Cardiac septum (tissue), 1 donor: ENCODE measurements at regions not wholly inside any gene's neighbourhood (a gene's known extent, or its start where the extent isn't known, plus 50 kb on each side); places are given as distances from the start of the nearest gene placed in this dataset.
"Not testable (repeated sequence)": the region's sequence is repeated elsewhere in the genome, so short reads cannot be mapped to it uniquely, and the experiment has no call there.

Source experiments
- DNase-seq: peaks from one replicate; pipeline ENCODE4 v3.0.0-alpha.2; 2020; ENCODE audit warnings: low spot score
- intact Hi-C: fragments of 100-400 bp; cut with DNase I; formaldehyde crosslinking; loops from one replicate; pipeline ENCODE4 v1.14.0; 2022
- donor health status: DM: no; HTN: no; CAD: no.

- DNase-seq, intact Hi-C loops: not testable (repeated sequence)
Observed at GRCh38 chr5:66448070-66448469, 148.1 kb upstream of the MAST4 start.

GRCh38 chr5:66450237-66450636 is 146.0 kb upstream of the MAST4 start:
- intact Hi-C loops: no loop called here
- no peak for DNase-seq

- DNase-seq: no peak
- intact Hi-C loops: no loop called here
Observed at GRCh38 chr5:66450988-66451387, 145.2 kb upstream of the MAST4 start.

- intact Hi-C loops: no loop called here
Observed at GRCh38 chr5:66452109-66452508, 144.1 kb upstream of the MAST4 start.

GRCh38 chr5:66454186-66455078 is 141.8 kb upstream of the MAST4 start:
- intact Hi-C loops: no loop called here
- DNase-seq: no peak

More at GRCh38 chr5:66452109-66452508, 144.1 kb upstream of the MAST4 start:
- DNase-seq: no peak

GRCh38 chr5:66459728-66460127 is 136.5 kb upstream of the MAST4 start:
- intact Hi-C loops: no loop called here

GRCh38 chr5:66467564-66467963 is 128.6 kb upstream of the MAST4 start:
- no peak for DNase-seq
- intact Hi-C loops: no loop called here

More at GRCh38 chr5:66459728-66460127, 136.5 kb upstream of the MAST4 start:
- DNase-seq: no peak

- no peak for DNase-seq
- intact Hi-C loops: no loop called here
Observed at GRCh38 chr5:66469684-66470083, 126.5 kb upstream of the MAST4 start.

- intact Hi-C loops: no loop called here
- no peak for DNase-seq
Observed at GRCh38 chr5:66472010-66472409, 124.2 kb upstream of the MAST4 start.

GRCh38 chr5:66475731-66476130 is 120.5 kb upstream of the MAST4 start:
- intact Hi-C loops: no loop called here
- no peak for DNase-seq

- intact Hi-C loops: no loop called here
Observed at GRCh38 chr5:66477596-66477995, 118.6 kb upstream of the MAST4 start.

GRCh38 chr5:66494437-66494836 is 101.8 kb upstream of the MAST4 start:
- intact Hi-C loops: no loop called here
- no peak for DNase-seq

More at GRCh38 chr5:66477596-66477995, 118.6 kb upstream of the MAST4 start:
- no peak for DNase-seq

GRCh38 chr5:66498791-66499207 is 97.4 kb upstream of the MAST4 start:
- no peak for DNase-seq
- intact Hi-C loops: loop anchor here (1.0 kb wide), 1 partner anchor 191 kb away; no protein-coding TSS in a partner anchor

GRCh38 chr5:66503203-66503789 is 92.9 kb upstream of the MAST4 start:
- no peak for DNase-seq
- intact Hi-C loops: no loop called here

GRCh38 chr5:66507106-66507505 is 89.1 kb upstream of the MAST4 start:
- intact Hi-C loops: no loop called here
- no peak for DNase-seq

GRCh38 chr5:66511491-66511890 is 84.7 kb upstream of the MAST4 start:
- intact Hi-C loops: no loop called here
- no peak for DNase-seq

GRCh38 chr5:66513130-66513529 is 83.1 kb upstream of the MAST4 start:
- DNase-seq: no peak
- intact Hi-C loops: no loop called here

GRCh38 chr5:66515209-66515608 is 81.0 kb upstream of the MAST4 start:
- DNase-seq: no peak
- intact Hi-C loops: no loop called here

- intact Hi-C loops: no loop called here
- no peak for DNase-seq
Observed at GRCh38 chr5:66516550-66516949, 79.6 kb upstream of the MAST4 start.

GRCh38 chr5:66517351-66517750 is 78.8 kb upstream of the MAST4 start:
- DNase-seq: no peak
- intact Hi-C loops: no loop called here

- intact Hi-C loops: loop anchor here (2.0 kb wide), 1 partner anchor 37 kb away; no protein-coding TSS in a partner anchor
- DNase-seq: no peak
Observed at GRCh38 chr5:66518052-66518451, 78.1 kb upstream of the MAST4 start.
